NB4 (cell line): ENCODE measurements at regions not wholly inside any gene's neighbourhood (a gene's known extent, or its start where the extent isn't known, plus 50 kb on each side); places are given as distances from the start of the nearest gene placed in this dataset.

Experiments used
- MAX ChIP-seq: IDR thresholded peaks from 2 replicates; pipeline ENCODE4 v1.6.1; 2011; ENCODE audit warnings: low read depth, low read length
- TF ChIP-seq, protein P1 (sequence below): IDR thresholded peaks from one replicate; pipeline ENCODE4 v1.5.1; 2012; ENCODE audit warnings: low read depth, low read length

GRCh38 chr11:116209255-116209654 lies 563.5 kb downstream of the BUD13 start:
- TF ChIP-seq, protein P1, sequence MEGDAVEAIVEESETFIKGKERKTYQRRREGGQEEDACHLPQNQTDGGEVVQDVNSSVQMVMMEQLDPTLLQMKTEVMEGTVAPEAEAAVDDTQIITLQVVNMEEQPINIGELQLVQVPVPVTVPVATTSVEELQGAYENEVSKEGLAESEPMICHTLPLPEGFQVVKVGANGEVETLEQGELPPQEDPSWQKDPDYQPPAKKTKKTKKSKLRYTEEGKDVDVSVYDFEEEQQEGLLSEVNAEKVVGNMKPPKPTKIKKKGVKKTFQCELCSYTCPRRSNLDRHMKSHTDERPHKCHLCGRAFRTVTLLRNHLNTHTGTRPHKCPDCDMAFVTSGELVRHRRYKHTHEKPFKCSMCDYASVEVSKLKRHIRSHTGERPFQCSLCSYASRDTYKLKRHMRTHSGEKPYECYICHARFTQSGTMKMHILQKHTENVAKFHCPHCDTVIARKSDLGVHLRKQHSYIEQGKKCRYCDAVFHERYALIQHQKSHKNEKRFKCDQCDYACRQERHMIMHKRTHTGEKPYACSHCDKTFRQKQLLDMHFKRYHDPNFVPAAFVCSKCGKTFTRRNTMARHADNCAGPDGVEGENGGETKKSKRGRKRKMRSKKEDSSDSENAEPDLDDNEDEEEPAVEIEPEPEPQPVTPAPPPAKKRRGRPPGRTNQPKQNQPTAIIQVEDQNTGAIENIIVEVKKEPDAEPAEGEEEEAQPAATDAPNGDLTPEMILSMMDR = no peak
- no peak for TF ChIP-seq MAX
